CD14-positive monocyte (primary cell): ENCODE measurements at regions not wholly inside any gene's neighbourhood (a gene's known extent, or its start where the extent isn't known, plus 50 kb on each side); places are given as distances from the start of the nearest gene placed in this dataset.

Source experiments
- DNase-seq, 3 donors: peaks; one replicate each; pipeline ENCODE4 v3.0.0-alpha.2; 2011 to 2022
- H2AFZ ChIP-seq: 2 replicates; pipeline ENCODE4 v1.6.0; 2012; ENCODE audit warnings: mild to moderate bottlenecking, low read depth, low read length, inconsistent platforms; ENCODE audit not compliant: insufficient read depth, poor library complexity, severe bottlenecking
- H3K27ac ChIP-seq, 2 donors: 1 replicate in 1 of 2; 2 replicates in 1 of 2; pipeline ENCODE4 v1.5.1; 2012 to 2013; ENCODE audit warnings: low read length in 2 of 2, control low read depth in 1 of 2, inconsistent platforms in 1 of 2, low read depth in 1 of 2, mild to moderate bottlenecking in 1 of 2
- H3K27me3 ChIP-seq, 2 donors: one replicate each; pipeline versions ENCODE4 v1.6.0 to v1.6.1; 2011 to 2013; ENCODE audit warnings: low read length in 2 of 2; ENCODE audit not compliant: control insufficient read depth in 2 of 2, insufficient read depth in 2 of 2
- H3K36me3 ChIP-seq, 2 donors: replicated peaks in 1 of 2; 1 replicate in 1 of 2; 2 replicates in 1 of 2; pipeline versions ENCODE4 v1.5.1 to v1.6.1; 2012 to 2013; ENCODE audit warnings: low read length in 2 of 2, control low read depth in 1 of 2, inconsistent platforms in 1 of 2, mild to moderate bottlenecking in 1 of 2; ENCODE audit not compliant: insufficient read depth in 2 of 2, control insufficient read depth in 1 of 2
- H3K4me1 ChIP-seq, 2 donors: 1 replicate in 1 of 2; 2 replicates in 1 of 2; pipeline versions ENCODE4 v1.5.1 to v1.6.1; 2012 to 2013; ENCODE audit warnings: low read length in 2 of 2, control low read depth in 1 of 2, inconsistent platforms in 1 of 2, mild to moderate bottlenecking in 1 of 2, moderate library complexity in 1 of 2; ENCODE audit not compliant: insufficient read depth in 2 of 2, control insufficient read depth in 1 of 2
- H3K4me2 ChIP-seq: replicated peaks from 2 replicates; pipeline ENCODE3; 2012; ENCODE audit warnings: low read length, moderate library complexity, mild to moderate bottlenecking; ENCODE audit not compliant: poor library complexity, severe bottlenecking; ENCODE audit errors: extremely low read depth
- H3K4me3 ChIP-seq, 3 experiments: fragments of 200-600 bp in 1 of 3; sonication (generic) in 1 of 3; replicated peaks in 1 of 3; 1 replicate in 2 of 3; 2 replicates in 1 of 3; pipeline ENCODE4 v1.5.1; 2011 to 2013; ENCODE audit warnings: low read length in 3 of 3, mild to moderate bottlenecking in 3 of 3, control low read depth in 2 of 3, low read depth in 2 of 3, inconsistent platforms in 1 of 3, moderate library complexity in 1 of 3
- H3K79me2 ChIP-seq: 2 replicates; pipeline ENCODE4 v1.6.0; 2012; ENCODE audit warnings: mild to moderate bottlenecking, control low read depth, inconsistent platforms, low read length, moderate library complexity; ENCODE audit not compliant: insufficient read depth
- H3K9ac ChIP-seq: 2 replicates; pipeline ENCODE4 v1.6.0; 2017; ENCODE audit warnings: low read length, mild to moderate bottlenecking; ENCODE audit not compliant: insufficient read depth, poor library complexity, severe bottlenecking
- H3K9me3 ChIP-seq, 2 donors: replicated peaks in 1 of 2; 1 replicate in 1 of 2; 2 replicates in 1 of 2; pipeline versions ENCODE4 v1.5.1 to v1.6.1; 2012 to 2013; ENCODE audit warnings: low read length in 2 of 2, control low read depth in 1 of 2; ENCODE audit not compliant: control insufficient read depth in 1 of 2, insufficient read depth in 1 of 2
- H4K20me1 ChIP-seq: 2 replicates; pipeline ENCODE4 v1.6.0; 2012; ENCODE audit warnings: mild to moderate bottlenecking, low read length, control low read depth, moderate library complexity; ENCODE audit not compliant: insufficient read depth
- H3K27ac Mint-ChIP-seq, 7 donors: one replicate each; pipeline ENCODE4 v1.8.0; 2020; ENCODE audit warnings: mild to moderate bottlenecking in 7 of 7, mixed read lengths in 7 of 7, moderate library complexity in 6 of 7, inconsistent platforms in 2 of 7
- H3K27me3 Mint-ChIP-seq, 3 donors: one replicate each; pipeline ENCODE4 v1.8.0; 2021 to 2022; ENCODE audit warnings: low read depth in 3 of 3, mild to moderate bottlenecking in 3 of 3, mixed read lengths in 3 of 3, moderate library complexity in 3 of 3, inconsistent platforms in 1 of 3
- H3K36me3 Mint-ChIP-seq, 2 donors: one replicate each; pipeline ENCODE4 v1.8.0; 2020; ENCODE audit warnings: mixed read lengths in 2 of 2, inconsistent platforms in 1 of 2, mild to moderate bottlenecking in 1 of 2
- H3K4me1 Mint-ChIP-seq: one replicate; pipeline ENCODE4 v1.8.0; 2020; ENCODE audit warnings: mild to moderate bottlenecking, mixed read lengths
- H3K4me3 Mint-ChIP-seq, 2 donors: one replicate each; pipeline ENCODE4 v1.8.0; 2020; ENCODE audit warnings: mild to moderate bottlenecking in 2 of 2, mixed read lengths in 2 of 2, moderate library complexity in 1 of 2
- H3K9me3 Mint-ChIP-seq, 7 donors: one replicate each; pipeline ENCODE4 v1.8.0; 2020 to 2022; ENCODE audit warnings: mixed read lengths in 7 of 7, mild to moderate bottlenecking in 6 of 7, moderate library complexity in 6 of 7, inconsistent platforms in 2 of 7
- CTCF ChIP-seq: fragments of 200-600 bp; IDR thresholded peaks from one replicate; pipeline ENCODE4 v1.8.0; 2022; ENCODE audit warnings: antibody characterized with exemption, mild to moderate bottlenecking
- WGBS: methylation state at CpG from one replicate; pipeline ENCODE4 v1.1.5; 2013; ENCODE audit warnings: missing lambda C conversion rate; ENCODE audit not compliant: insufficient coverage; 5-methylcytosine and 5-hydroxymethylcytosine counted together
- intact Hi-C, 2 donors: fragments of 100-400 bp; cut with micrococcal nuclease; formaldehyde crosslinking; loops; one replicate each; pipeline versions ENCODE4 v1.15.0 to v1.15.1; 2023

- no peaks in the 10 kb centered on the region for H3K79me2 ChIP-seq
- no peaks in the 10 kb centered on the region for H3K4me1 ChIP-seq
- Mint-ChIP-seq H3K27me3 (peaks cover 0 to 2% (median 0%) of the 10 kb centered on the region in 3 donors), H3K9me3 (peaks cover 11 to 25% (median 20%) of the 10 kb centered on the region in 7 donors), H3K4me3 (no peak overlapping the region), H3K4me1 (no peaks in the 10 kb centered on the region), H3K36me3 (no peaks in the 10 kb centered on the region), H3K27ac (no peak overlapping the region)
- no peak overlapping the region for H3K9ac ChIP-seq
- H4K20me1 ChIP-seq: no peaks in the 10 kb centered on the region
- H3K9me3 ChIP-seq: peaks cover 9 to 16% of the 10 kb centered on the region in 2 donors
- TF ChIP-seq CTCF: no peak
- no peak for DNase-seq
- H2AFZ ChIP-seq: no peak overlapping the region
- H3K4me2 ChIP-seq: no peak overlapping the region
- no peaks in the 10 kb centered on the region for H3K27me3 ChIP-seq
- H3K36me3 ChIP-seq: no peaks in the 10 kb centered on the region
- H3K4me3 ChIP-seq: no peak overlapping the region
- H3K27ac ChIP-seq: no peak overlapping the region
- intact Hi-C loops: no loop called here
- 100% methylated on average over 3 of the region's 5 CpGs for WGBS
These were observed 133.4 kb upstream of the ERG start for GRCh38 chr21:38631676-38632075.

- no peak overlapping the region for H3K9ac ChIP-seq
- TF ChIP-seq CTCF: no peak
- no peaks in the 10 kb centered on the region for H4K20me1 ChIP-seq
- Mint-ChIP-seq H3K27ac (no peak overlapping the region), H3K4me3 (no peak overlapping the region), H3K4me1 (peaks cover 22% of the 10 kb centered on the region), H3K36me3 (no peaks in the 10 kb centered on the region), H3K9me3 (peaks cover 8 to 18% (median 11%) of the 10 kb centered on the region in 7 donors), H3K27me3 (no peaks in the 10 kb centered on the region)
- peaks cover 6 to 17% of the 10 kb centered on the region in 2 donors for H3K4me1 ChIP-seq
- no peak overlapping the region for H3K4me3 ChIP-seq
- WGBS: no CpG with 5 or more reads among the region's 3 CpGs
- H3K27ac ChIP-seq: no peak overlapping the region
- no peak overlapping the region for H3K4me2 ChIP-seq
- DNase-seq: no peak
- H3K36me3 ChIP-seq: no peaks in the 10 kb centered on the region
- intact Hi-C loops: no loop called here
- no peaks in the 10 kb centered on the region for H3K79me2 ChIP-seq
- H2AFZ ChIP-seq: no peak overlapping the region
- H3K27me3 ChIP-seq: no peaks in the 10 kb centered on the region
- H3K9me3 ChIP-seq: peaks cover 9 to 15% of the 10 kb centered on the region in 2 donors
These were observed 138.9 kb upstream of the ERG start for GRCh38 chr21:38637161-38637560.
